Fibroblast of pulmonary artery (primary cell): ENCODE measurements at regions not wholly inside any gene's neighbourhood (a gene's known extent, or its start where the extent isn't known, plus 50 kb on each side); places are given as distances from the start of the nearest gene placed in this dataset.

ENCODE experiments used
- DNase-seq: peaks from one replicate; pipeline ENCODE4 v3.0.0-alpha.2; 2010; ENCODE audit warnings: low read depth
- H3K4me3 ChIP-seq: replicated peaks from 2 replicates; pipeline ENCODE4 v1.5.1; 2011; ENCODE audit warnings: low read depth, mild to moderate bottlenecking, control low read depth, low read length, moderate library complexity
- TF ChIP-seq, protein P1 (sequence below): IDR thresholded peaks from 2 replicates; pipeline ENCODE4 v1.5.1; 2011; ENCODE audit warnings: mild to moderate bottlenecking, control low read depth, low read length, inconsistent platforms; ENCODE audit errors: missing control alignments

DNA sequence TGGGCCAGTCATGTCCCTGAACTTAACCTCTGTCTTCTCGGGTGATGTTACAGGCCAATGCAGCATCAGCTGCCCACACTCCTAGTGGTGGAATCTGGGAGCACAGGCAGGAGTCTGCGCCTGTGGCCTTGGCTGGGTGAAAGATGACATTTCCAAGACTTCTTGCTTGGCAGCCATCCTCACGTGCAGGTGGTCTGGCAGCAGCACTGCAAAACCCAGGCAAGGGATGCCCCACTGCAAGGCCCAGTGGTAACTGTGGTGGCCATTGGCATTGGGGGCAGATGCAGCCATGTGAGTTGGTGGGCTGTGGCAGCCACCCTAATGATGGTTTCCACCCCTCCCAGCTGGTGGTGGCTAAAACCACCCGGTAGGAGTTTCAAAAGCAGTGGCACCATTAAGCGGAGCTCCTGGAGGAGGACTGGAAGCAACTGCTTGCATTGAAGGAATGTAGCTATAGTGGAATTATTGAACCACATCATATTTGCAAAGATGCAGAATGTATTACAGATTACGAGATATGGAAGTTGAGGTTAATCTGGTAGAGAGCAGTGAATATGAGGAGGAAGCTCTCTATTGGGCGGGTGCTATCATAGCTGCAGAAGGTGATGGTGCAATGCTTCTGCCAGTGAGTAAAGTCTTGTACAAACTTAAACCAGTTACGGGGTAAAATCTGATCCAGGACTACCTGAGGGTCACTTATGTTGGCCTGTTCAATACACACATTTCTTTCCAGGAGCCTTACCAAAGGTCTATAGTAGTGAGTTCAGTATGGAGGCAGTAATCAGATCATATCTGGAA, 120.7 kb upstream of the TOP3B start:
- TF ChIP-seq, protein P1, sequence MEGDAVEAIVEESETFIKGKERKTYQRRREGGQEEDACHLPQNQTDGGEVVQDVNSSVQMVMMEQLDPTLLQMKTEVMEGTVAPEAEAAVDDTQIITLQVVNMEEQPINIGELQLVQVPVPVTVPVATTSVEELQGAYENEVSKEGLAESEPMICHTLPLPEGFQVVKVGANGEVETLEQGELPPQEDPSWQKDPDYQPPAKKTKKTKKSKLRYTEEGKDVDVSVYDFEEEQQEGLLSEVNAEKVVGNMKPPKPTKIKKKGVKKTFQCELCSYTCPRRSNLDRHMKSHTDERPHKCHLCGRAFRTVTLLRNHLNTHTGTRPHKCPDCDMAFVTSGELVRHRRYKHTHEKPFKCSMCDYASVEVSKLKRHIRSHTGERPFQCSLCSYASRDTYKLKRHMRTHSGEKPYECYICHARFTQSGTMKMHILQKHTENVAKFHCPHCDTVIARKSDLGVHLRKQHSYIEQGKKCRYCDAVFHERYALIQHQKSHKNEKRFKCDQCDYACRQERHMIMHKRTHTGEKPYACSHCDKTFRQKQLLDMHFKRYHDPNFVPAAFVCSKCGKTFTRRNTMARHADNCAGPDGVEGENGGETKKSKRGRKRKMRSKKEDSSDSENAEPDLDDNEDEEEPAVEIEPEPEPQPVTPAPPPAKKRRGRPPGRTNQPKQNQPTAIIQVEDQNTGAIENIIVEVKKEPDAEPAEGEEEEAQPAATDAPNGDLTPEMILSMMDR, result peak; percentile 54
- no peak overlapping the region for H3K4me3 ChIP-seq
- peak; percentile 11 for DNase-seq

DNA sequence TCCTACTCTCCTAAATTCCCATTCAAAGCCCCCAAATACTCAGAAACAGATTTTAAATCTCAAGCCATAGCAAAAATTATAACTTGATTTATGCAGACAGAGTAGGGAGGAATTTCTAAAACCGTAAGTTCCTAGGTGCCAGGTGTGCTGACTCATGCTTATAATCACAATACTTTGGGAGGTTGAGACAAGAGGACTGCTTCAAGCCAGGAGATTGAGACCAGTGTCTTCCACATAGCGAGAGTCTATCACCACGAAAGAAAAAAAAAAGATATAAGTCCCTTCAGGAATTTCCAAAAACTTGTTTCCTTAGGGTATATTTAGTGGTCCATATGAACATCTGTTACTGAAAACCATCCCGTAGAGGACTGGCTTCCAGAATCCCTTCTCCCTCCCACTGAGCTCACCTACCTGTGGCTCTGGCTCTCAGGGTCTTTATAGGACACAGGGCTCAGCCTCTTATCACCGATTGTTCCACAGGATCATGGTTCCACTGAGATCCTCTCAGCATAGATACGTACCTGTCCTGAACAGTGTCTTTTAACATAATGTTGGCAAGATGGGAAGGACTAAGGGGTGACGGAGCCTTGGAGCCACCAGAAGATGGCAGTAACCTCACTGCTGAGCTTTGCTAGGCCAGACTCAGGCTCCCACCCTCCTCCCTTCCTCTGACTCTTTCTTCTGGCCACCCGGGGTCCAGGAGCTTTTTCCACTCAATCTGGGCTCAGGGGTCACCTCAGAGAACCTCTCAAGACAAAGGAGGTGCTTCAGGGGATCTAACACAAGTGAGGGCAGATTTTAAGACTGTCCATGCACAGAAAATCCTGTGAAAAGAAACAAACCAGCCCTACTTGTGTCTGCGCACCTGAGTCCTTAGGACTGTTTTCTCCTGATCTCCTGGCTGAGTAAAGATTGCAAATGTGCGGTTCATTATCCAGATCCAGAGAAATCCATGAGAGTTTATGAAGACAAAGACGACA, 117.5 kb upstream of the TOP3B start:
- TF ChIP-seq, protein P1, result peak; percentile 56
- DNase-seq, result peak; percentile 24
- no peak overlapping the region for H3K4me3 ChIP-seq

DNA sequence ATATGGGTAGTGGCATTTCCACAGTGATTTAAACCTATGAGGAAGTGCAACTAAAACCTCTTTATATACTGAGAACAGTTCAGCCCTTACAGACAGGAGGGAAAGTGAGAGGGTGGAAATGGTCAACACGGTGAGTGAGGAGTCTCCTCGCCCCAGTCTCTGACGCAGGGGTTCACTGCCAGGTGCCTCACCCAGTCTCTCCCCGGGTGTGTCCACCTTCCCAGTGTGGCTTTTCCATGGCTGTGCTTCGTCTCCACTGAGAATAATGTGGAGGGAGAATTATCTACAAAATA, 116.6 kb upstream of the TOP3B start:
- TF ChIP-seq, protein P1, result no peak
- H3K4me3 ChIP-seq, result no peak overlapping the region
- DNase-seq, result no peak

DNA sequence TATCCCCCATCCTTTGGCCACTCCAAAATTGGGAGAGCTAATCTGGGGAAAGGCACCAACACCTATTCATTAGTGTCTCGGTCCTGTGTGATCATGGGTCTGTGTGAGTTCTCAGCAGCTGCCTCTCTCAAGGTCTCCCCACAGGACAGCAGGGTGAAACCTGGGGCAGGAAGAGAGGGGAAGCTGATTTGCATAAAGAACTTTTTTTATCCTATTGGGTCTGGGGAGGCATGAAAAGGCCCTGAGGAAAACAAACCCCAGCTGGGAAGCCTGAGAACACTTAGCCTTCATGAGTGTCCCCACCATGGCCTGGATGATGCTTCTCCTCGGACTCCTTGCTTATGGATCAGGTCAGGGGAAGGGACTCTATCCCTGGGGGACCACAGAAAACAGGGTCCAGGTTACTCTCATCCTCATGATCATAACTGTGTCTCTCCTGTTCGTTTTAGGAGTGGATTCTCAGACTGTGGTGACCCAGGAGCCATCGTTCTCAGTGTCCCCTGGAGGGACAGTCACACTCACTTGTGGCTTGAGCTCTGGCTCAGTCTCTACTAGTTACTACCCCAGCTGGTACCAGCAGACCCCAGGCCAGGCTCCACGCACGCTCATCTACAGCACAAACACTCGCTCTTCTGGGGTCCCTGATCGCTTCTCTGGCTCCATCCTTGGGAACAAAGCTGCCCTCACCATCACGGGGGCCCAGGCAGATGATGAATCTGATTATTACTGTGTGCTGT, 116.0 kb upstream of the TOP3B start:
- no peak for DNase-seq
- TF ChIP-seq, protein P1, result no peak
- no peak overlapping the region for H3K4me3 ChIP-seq

DNA sequence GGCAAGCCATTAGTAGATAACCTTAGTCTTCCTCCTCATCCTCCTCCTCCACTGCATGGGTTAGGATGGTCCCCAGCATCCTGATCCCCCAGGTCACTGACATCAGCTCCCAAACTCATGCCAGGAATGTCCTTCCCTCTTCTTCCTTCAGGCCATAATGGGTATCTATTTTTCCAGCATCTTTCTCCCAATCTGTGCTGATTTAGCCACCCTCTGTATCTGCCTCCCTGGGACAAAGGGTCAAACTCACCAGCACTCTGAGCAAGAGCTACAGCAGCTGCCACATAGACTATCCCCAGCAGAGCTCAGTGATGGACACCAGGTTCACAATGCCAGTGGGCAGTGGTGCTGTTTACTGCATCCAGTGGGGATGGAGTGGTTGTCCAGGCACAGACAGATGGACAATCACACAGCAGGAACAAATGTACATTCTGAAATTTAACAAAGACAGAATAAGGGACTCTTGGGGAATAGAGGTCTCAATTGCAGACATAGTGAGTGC, 115.2 kb upstream of the TOP3B start:
- H3K4me3 ChIP-seq, result no peak overlapping the region
- TF ChIP-seq, protein P1, result no peak
- DNase-seq, result no peak

DNA sequence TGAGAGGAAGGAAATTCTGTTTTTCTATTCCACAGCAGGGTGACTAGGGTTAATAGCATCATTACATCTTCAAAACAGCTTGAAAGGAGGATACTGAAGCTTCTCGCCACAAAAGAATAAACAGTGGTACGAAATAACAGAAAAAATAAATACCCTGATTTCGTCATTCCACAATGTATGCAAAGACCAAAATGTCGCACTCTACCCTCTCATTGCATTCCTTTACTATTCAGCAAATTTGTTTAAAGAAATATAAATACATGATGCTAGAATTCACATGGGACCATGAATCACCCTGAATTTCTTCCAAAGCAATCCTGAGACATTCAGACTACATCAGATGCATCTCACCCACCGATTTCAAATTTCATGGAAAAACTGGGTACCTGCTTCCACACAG, 112.3 kb upstream of the TOP3B start:
- DNase-seq, result no peak
- TF ChIP-seq, protein P1, result no peak
- H3K4me3 ChIP-seq, result no peak overlapping the region
